GM12874 (cell line): ENCODE measurements at regions not wholly inside any gene's neighbourhood (a gene's known extent, or its start where the extent isn't known, plus 50 kb on each side); places are given as distances from the start of the nearest gene placed in this dataset.

Experiments used
- CTCF ChIP-seq: IDR thresholded peaks from 2 replicates; pipeline ENCODE4 v1.5.1; 2011; ENCODE audit warnings: low read depth, mild to moderate bottlenecking, control low read depth, low read length, moderate library complexity; ENCODE audit not compliant: insufficient read depth

- TF ChIP-seq CTCF, result no peak
Measured at GRCh38 chr5:159511570-159511969, 181.3 kb upstream of the IL12B start.

GRCh38 chr5:159512064-159512463 is 181.8 kb upstream of the IL12B start:
- TF ChIP-seq CTCF, result no peak

- TF ChIP-seq CTCF, result no peak
Measured at GRCh38 chr5:159514229-159514810, 184.0 kb upstream of the IL12B start.

- no peak for TF ChIP-seq CTCF
Measured at GRCh38 chr5:159515197-159515596, 184.9 kb upstream of the IL12B start.

GRCh38 chr5:159515909-159516415 is 185.7 kb upstream of the IL12B start:
- TF ChIP-seq CTCF, result peak; percentile 92

- TF ChIP-seq CTCF, result no peak
Measured at GRCh38 chr5:159518371-159518770, 188.1 kb upstream of the IL12B start.

GRCh38 chr5:159519365-159519764 is 189.1 kb upstream of the IL12B start:
- no peak for TF ChIP-seq CTCF
